Right ventricle myocardium inferior (tissue), 1 donor: ENCODE measurements at regions not wholly inside any gene's neighbourhood (a gene's known extent, or its start where the extent isn't known, plus 50 kb on each side); places are given as distances from the start of the nearest gene placed in this dataset.
A peak's percentile ranks its signal among the peaks of the same experiment; 100 is the strongest.

ENCODE experiments used
- ATAC-seq: fragments of 200-7000 bp; cut with Tn5 transposase; one replicate; pipeline ENCODE4 v1.9.1; 2020; ENCODE audit warnings: mild to moderate bottlenecking, moderate library complexity
- DNase-seq: peaks from one replicate; pipeline ENCODE4 v3.0.0; 2021; ENCODE audit errors: missing footprints
- intact Hi-C: fragments of 100-400 bp; cut with DNase I; formaldehyde crosslinking; loops from one replicate; pipeline ENCODE4 v1.11.0; 2022
- donor health status: DM: no; HTN: yes; CAD: no; lungs with severe emphysema.

DNA sequence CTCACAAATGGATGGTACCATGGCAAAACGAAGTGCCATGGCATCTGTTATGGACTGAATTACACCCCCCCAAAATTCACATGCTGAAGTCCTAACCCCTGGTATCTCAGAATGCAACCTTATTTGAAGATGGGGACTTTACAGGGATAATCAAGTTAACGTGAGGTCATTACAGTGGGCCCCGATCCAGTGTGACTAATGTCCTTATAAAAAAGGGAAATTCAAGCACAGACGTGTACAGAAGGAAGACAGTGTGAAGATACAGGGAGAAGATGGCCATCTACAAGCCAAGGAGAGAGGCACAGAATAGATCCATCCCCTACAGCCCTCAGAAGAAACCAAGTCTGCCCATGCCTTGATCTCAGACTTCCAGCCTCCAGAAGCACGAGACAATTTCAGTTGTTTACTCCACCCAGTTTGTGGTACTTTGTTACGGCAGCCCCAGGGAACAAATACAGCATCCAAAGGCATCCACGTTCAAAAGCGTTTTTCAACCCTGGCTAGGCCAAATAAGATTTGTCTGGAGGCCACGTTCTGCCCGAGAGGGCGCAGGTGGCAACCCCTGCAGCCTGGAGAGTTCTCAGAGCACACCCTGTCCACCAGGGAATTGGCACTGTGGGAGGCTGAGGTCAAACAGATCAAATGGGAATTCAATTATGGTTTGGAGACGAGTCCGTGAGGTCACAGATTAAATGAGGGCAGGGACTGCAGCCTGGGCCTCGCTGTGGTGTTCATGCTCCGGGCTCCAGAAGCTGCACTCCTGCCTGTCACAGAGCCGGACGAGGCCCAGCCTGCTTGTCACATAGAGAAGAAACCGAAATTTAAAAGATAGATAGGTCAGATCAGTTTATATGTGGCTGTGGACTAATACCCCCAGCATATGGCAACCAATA lies 494.8 kb downstream of the SHQ1 start:
- intact Hi-C loops, result no loop called here
- no peak for DNase-seq
- ATAC-seq, result no peak

DNA sequence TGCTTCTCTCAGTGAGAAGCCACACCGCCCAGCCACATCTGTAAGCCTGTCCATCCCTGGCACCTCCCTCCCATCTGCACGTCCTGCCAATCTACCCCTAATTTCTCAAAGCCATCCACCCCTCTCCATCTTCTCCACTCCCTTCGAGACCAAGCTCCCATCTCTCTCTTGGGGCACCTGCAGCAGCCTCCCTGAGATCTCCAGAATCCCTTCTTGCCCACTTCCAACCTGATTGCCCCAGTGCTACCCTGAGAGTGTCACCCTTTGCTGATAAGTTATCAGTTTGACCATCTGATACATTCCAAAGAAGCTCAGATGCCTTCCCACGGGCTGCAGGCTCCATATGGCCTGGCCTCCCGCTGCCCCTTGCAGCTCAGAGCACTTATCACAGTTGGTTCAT lies 496.1 kb downstream of the SHQ1 start:
- intact Hi-C loops, result no loop called here
- DNase-seq (no peak), ATAC-seq (no peak)

DNA sequence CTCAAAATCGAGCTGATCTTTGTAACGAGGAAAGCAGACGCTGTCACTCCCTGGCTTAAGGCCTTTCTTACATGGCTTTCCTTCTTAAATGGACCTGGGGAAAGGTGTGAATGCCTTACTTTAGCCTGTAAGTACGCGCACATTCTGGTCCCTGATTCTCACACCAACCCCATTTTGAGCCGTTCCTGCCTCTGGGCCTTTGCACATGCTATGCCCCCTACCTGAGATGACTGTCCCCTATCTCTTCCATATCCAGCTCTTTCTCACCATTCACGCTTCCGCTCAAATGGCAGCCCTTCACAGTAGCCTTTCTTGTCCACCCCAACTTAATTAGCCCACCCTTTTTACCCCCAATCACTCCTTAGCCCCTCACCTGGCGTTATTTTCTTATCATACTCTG lies 496.7 kb downstream of the SHQ1 start:
- ATAC-seq, result no peak
- intact Hi-C loops, result no loop called here
- DNase-seq, result no peak

DNA sequence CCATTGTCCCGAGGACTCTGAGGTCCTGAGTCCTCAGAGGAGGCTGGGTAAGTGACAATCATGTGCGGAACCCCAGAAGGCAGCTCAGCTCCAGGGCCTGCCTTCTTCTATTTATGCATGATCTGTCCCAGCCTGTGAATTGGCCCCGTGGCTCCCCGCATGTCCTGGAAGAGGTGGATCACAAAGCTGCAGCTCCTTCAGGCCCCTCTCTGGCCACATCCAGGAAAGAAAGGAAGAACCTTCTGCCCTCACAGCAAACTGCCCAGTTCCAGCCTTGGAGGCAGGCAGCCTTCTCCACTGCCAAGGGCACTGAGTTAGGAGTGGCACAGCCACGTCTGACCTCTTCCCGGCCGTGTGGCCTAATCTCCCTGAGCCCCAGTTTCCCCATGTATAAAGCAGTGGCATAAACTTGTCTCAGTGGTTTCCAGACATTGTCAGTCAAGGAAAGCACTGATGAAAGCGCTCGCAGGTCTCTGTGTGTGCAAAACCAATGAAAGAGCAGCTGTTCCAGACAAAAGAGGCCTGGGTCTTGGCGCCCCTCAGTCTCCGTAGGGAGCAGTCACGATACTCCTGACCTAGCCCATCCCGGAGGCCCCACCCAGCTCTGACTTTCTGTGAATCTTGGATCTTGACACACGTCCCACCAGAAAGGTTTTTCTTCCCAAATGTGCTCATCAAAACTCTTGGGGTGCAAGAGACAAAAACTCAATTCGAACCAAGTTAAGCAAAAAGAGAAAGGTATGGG lies 497.3 kb downstream of the SHQ1 start:
- intact Hi-C loops, result no loop called here
- ATAC-seq (no peak), DNase-seq (no peak)

DNA sequence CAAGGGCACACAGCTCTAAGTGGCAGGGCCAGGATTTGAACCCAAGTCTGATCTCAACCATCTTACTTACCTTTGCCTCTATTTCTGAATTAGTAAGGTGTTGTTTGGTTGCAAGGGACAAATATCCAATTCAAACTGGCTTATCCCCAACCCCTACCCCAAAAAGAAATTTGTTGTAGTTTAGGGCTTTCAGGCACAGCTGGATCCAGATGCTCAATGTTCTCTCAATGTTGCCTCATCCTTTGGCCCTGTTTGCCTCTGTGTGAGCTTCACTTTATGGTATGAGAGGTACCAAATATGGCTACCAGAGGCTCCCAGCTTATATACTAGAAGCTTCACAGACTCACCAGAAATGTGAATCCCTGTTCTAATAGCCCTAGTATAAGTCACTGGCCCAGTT lies 499.9 kb downstream of the SHQ1 start:
- no peak for ATAC-seq
- intact Hi-C loops, result no loop called here
- no peak for DNase-seq

DNA sequence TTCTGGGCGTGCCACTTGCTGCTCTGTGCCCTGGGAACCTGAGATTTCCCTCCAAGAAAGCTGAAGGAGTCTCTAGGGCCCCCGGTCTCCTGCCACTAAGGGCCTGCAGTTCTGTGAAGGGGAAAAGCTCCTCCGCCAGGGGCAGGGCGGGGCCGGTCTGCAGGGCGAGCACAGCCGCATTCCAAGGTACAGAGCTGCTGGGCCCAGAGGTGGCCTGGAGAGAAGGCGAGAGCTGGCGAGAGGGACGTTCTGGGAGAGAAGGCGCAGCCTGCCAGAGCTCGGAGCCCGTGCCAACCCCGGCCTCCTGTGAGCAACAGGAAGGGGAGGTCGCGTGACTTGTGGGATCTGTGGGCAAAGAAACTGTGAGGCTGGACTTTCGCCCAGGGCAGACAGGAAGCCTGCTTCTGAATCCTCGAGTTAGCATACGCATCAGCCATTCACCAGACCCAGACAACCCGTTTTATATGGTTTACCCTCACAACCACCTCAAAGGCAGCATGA lies 500.4 kb downstream of the SHQ1 start:
- intact Hi-C loops, result no loop called here
- ATAC-seq, result peak; percentile 49
- DNase-seq, result peak; percentile 82

DNA sequence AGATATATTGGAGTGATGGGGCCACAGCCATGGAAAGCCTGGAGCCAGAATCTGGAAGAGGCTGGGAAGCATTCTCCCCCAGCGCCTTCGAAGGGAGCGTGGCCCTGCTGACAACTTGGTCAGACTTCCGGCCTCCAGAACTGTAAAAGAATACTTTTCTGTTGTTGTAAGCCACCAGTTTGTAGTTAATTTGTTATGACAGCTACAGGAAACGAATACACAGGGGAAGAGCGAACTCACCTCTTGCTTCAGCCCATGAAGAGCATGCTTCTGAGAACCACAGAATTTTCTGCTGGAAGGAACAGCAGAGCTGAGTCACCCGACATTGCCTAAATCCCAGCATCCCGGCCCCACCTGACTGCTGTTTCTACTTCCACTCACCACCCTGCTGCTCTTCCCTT lies 501.7 kb downstream of the SHQ1 start:
- DNase-seq (no peak), ATAC-seq (peak; percentile 62)
- intact Hi-C loops, result no loop called here

DNA sequence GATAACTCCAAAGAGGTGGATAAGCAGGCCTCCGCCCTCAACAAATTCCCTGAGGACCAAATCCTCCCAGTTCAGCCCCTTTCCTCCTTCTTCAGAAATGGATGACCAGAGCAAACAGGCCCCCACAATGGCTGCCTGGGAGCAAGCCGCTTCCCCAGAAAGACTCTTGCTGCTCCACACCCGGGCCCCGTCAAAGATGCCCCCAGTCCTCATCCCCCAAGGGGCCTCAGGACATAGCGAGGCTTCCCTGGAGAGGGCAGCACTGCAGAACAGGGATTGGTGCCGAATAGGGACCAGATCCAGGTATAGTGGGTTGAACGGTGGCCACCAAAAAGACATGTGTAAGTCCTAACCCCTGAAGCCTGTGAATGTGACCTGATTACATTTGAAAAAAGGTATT lies 502.3 kb downstream of the SHQ1 start:
- intact Hi-C loops, result no loop called here
- no peak for DNase-seq
- no peak for ATAC-seq

DNA sequence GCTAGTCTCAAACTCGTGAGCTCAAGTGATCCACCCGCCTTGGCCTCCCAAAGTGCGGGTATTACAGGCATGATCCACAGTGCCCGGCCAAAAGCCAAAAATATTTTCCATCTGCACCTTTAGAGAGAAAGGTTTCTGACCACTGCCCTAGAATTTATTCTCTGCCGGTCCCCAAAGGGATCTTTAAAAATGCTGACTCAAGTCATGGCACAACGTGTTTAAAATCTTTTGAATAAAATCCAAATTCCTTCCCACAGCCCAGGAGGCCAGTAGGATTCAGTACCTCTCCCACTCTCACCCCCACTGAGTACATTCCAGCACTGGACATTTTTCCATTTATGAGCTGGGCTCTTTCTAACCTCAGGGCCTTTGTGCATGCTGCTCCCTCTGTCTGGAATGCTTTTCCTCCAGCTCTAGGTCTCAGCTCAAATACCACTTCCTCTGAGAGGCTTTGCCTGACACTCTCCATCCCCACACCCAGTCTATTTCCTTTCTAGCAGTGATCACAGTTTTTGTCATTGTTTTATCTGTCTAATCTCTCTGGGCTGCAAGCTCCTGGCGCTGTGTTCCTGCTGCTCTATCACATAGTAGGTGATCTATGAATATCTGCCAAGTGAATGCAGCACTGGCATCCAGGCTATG lies 502.9 kb downstream of the SHQ1 start:
- intact Hi-C loops, result no loop called here
- DNase-seq (no peak), ATAC-seq (no peak)

DNA sequence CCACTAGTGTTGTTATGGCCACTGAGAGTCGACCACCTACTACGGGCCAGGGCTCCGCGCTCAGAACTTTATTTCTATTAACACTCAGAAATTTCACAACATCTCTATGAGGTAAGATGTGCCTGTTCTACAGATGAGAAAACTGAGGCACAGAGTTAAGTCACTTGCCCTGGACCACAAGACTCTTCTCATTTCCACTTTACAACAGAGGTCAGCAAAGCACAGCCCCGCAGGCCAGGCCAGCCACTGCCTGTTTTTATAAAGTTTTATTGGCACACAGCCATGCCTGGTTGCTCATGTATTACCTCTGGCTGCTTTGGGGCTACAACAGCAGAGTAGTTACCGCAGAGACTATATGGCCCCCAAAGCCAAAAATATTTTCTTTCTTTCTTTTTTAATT lies 503.6 kb downstream of the SHQ1 start:
- no peak for ATAC-seq
- DNase-seq, result no peak
- intact Hi-C loops, result no loop called here

DNA sequence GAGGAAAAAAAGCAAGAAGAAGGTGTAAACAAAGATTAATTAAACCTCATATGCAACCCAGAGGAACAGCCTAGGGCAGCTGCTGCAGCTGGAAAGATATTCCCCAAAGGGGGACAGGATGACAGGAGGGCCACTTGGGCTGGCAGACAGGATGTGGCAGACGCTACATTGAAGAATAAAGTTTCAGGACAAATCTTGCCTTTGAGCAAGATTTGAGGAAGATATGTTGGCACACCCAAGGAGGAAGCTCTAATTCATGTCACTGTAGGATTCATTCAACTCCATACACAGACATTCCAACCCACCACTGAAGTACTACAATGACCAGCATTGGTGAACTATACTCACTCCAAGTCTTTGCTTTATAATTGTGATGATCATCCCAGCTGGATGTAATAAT lies 504.0 kb downstream of the SHQ1 start:
- intact Hi-C loops, result no loop called here
- DNase-seq, result no peak

DNA sequence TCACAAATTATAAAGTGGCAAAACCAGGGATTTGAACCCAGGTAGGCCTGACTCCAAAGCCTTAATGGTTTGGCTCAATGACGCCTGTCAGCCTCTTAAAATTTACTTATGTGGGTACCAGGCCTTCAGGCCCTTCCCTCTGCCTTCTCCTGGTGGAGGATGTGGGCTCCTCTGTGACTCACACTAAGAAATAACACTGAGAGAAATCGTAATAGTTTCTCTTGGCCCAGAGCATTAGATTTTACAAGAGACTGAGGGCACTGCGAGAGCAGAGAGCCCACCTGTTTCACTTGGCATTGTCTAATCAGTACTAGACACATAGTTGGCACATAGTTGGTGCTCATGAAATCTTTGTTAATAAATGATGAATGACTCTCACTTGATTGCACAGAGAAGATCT lies 505.2 kb downstream of the SHQ1 start:
- intact Hi-C loops, result no loop called here
- no peak for ATAC-seq
- DNase-seq, result no peak

More for the DNA sequence above, 504.0 kb downstream of the SHQ1 start:
- ATAC-seq, result no peak

DNA sequence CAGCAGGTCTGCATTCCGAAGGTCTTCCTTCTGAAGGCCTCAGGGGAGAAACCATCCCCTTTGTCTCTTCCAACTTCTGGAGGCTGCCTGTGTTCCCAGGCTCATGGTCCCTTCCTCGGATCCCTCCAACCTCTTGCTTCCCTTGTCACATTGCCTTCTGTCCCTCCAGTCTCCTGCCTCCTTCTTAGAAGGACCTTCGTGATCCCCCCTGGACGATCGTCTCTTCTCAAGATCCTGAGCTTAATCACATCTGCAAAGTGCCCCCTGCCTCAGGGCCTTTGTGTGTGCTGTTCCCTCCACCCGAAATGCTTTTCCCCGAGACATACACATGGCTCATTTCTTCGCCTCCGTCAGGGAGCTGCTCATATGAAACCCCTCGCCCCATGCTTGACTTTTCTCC lies 505.8 kb downstream of the SHQ1 start:
- intact Hi-C loops, result no loop called here
- ATAC-seq (no peak), DNase-seq (no peak)

DNA sequence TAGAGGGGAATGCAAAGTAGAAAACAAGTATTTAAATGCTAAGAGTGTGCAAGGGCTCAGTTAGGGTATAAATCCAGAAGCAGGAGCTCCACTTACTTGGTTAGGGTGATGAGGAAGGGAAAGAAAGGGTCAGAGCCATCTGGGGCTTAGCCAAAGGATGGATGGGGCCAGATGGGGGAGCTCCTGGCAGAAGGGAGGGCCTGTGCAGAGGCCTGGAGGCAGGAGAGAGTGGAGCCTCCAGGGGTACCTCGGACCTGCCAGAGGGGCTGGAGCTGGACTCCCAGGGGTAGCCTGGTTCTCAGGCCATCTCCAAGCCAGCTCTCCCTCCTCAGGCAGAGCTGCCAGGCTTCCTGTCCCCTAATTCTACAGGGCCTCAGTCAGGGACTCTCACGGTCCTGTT lies 506.3 kb downstream of the SHQ1 start:
- no peak for DNase-seq
- intact Hi-C loops, result no loop called here
- peak; percentile 10 for ATAC-seq

DNA sequence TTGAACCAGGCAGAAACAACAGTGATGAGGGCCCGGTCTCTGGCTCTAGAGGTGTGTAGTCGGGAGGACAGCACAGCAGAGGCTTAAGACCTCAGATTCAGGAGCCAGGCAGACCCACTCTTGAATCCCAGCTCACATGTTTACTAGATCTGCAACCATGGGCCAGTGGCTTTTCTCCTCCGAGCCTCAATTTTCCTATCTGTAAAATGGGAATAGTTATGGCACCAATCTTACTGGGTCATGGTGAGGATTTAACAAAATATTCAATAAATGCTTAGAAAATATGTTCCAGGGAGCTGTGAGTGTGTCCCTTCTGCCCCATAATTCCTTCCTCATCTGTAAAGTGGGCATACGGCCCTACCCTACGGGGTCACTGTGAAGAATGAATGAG lies 506.9 kb downstream of the SHQ1 start:
- DNase-seq (no peak), ATAC-seq (no peak)
- intact Hi-C loops, result no loop called here

DNA sequence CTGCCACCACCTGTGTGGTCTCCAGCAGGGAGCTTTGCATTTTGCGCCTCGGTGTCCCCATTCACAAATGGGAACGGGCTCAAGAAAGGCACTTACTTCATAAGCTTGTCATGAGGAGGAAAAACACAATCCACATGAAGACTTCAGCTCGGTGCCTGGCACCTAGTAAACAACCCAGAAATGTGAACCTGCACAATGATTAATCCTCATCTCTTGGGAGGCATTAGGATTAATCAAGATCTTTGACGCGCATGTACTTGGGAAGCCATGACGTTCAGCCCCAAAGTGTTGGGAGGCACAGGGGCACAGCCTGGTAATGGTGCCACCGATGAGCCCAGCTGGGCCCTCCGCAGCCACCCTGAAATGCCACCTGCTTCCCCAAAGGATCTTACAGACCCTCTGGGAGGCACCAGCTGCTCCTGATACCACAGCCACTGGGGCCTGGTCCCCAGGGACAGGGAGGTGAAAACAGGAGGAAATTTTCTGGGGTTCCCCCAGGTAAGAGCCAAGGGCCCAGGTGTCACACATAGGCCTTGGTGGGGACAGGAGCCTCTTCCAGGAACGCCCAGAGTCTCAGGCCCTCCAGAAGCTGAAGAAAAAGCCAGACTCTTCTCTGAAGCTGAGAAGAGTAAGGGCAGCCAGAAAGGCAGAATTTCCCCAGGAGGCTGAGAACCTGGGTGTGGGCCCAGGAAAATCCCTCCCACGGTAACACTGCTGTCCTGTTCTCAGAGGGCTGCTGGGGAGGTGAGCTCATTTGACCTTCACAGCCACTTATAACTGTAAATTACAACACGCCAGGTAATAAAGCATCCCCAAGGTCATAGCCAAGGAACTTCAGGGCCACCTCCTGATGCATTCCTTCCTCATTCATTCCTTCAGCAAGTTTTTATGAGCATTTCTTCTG lies 507.5 kb downstream of the SHQ1 start:
- no peak for DNase-seq
- ATAC-seq, result no peak
- intact Hi-C loops, result no loop called here

DNA sequence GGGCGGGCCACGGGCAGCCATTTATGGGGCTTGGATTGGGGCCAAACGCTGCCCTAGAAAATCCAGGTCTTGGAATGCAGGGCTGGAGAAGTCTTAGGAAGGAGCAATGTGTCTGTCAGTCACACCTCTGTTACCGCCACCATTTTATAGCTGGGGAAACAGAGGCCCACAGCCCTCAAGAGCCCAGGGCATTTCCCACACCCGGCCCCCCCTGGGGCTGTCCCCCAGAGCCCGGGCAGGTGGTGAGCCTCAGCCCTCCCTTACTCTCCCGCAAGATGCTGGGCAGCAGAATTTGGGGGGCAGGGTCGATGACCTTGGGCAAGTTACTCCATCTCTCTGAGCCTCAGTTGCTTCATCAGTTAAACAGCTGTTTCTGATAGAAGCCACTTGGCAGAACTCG lies 508.2 kb downstream of the SHQ1 start:
- DNase-seq (no peak), ATAC-seq (no peak)
- intact Hi-C loops, result no loop called here

DNA sequence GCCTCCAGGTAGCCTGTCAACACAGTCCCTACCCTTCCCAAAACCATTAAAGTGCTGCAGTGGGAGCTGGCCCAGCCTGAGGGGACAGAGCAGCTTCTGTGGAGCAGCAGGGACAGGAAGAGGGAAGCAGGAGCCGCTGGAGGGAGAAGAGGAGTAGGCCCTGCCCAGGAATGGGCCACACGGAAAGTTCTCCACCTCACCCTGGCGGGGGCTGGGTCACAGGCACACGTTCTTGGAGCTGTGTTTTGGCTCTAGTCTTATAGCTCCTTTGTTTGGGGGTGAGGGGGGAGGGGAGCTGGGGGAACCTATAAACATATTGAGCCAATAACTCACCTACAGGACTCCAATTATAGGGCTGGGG lies 508.6 kb downstream of the SHQ1 start:
- no peak for DNase-seq
- intact Hi-C loops, result no loop called here
- ATAC-seq, result no peak
